SK-N-SH (cell line): ENCODE measurements at regions not wholly inside any gene's neighbourhood (a gene's known extent, or its start where the extent isn't known, plus 50 kb on each side); places are given as distances from the start of the nearest gene placed in this dataset.

Source experiments
- CTCF ChIA-PET: fragments of 300-600, 350-600 bp; formaldehyde crosslinking; extraction: SDS; loops from one replicate; lab custom pipeline; 2021; lab: Yijun Ruan, JAX
- POLR2A ChIA-PET: fragments of 350-600 bp; sonication (Branson Sonifier 250); formaldehyde crosslinking; extraction: SDS; loops from one replicate; lab custom pipeline; 2020; ENCODE audit warnings: antibody characterized with exemption, inconsistent platforms; lab: Yijun Ruan, JAX
- DNase-seq: peaks from one replicate; pipeline ENCODE4 v3.0.0; 2012
- H2AFZ ChIP-seq: fragments of 200-600 bp; sonication (generic); 2 replicates; pipeline ENCODE4 v1.8.1; 2016; ENCODE audit warnings: antibody characterized with exemption, mild to moderate bottlenecking, low read depth
- H3F3A ChIP-seq: fragments of 200-600 bp; sonication (generic); replicated peaks from 2 replicates; pipeline ENCODE3; 2016; ENCODE audit warnings: antibody characterized with exemption, mild to moderate bottlenecking; ENCODE audit not compliant: insufficient read depth
- H3K27ac ChIP-seq, 2 experiments: fragments of 200-500 bp in 1 of 2; fragments of 200-600 bp in 1 of 2; sonication (Bioruptor generic) in 1 of 2; sonication (generic), shearing (Covaris generic) in 1 of 2; 2 replicates each; pipeline versions ENCODE4 v1.5.1 to v1.6.1; 2014 to 2016; ENCODE audit warnings: low read depth in 2 of 2, inconsistent platforms in 1 of 2, low read length in 1 of 2, mild to moderate bottlenecking in 1 of 2, mixed read lengths in 1 of 2
- H3K27me3 ChIP-seq: fragments of 200-600 bp; sonication (generic), shearing (Covaris generic); 2 replicates; pipeline ENCODE4 v1.6.1; 2016; ENCODE audit warnings: mixed run types; ENCODE audit not compliant: insufficient read depth
- H3K36me3 ChIP-seq, 2 experiments: fragments of 200-500 bp in 1 of 2; fragments of 200-600 bp in 1 of 2; sonication (Bioruptor generic) in 1 of 2; sonication (generic) in 1 of 2; replicated peaks in 1 of 2; 2 replicates each; pipeline versions ENCODE3 to v1.5.1; 2014 to 2016; ENCODE audit warnings: low read length in 1 of 2, mild to moderate bottlenecking in 1 of 2; ENCODE audit not compliant: insufficient read depth in 2 of 2, control insufficient read depth in 1 of 2
- H3K4me1 ChIP-seq, 2 experiments: fragments of 200-500 bp in 1 of 2; fragments of 200-600 bp in 1 of 2; sonication (Bioruptor generic) in 1 of 2; sonication (generic), shearing (Covaris generic) in 1 of 2; 2 replicates each; pipeline versions ENCODE4 v1.5.1 to v1.6.1; 2014 to 2016; ENCODE audit warnings: low read depth in 1 of 2, low read length in 1 of 2, mixed run types in 1 of 2; ENCODE audit not compliant: insufficient read depth in 2 of 2, control insufficient read depth in 1 of 2
- H3K4me2 ChIP-seq: fragments of 200-600 bp; sonication (generic), shearing (Covaris generic); 2 replicates; pipeline ENCODE4 v1.6.1; 2017; ENCODE audit warnings: mixed run types
- H3K4me3 ChIP-seq, 2 experiments: fragments of 200-500 bp in 1 of 2; fragments of 200-600 bp in 1 of 2; sonication (Bioruptor generic) in 1 of 2; sonication (generic), shearing (Covaris generic) in 1 of 2; 2 replicates each; pipeline versions ENCODE4 v1.5.1 to v1.8.1; 2014 to 2016; ENCODE audit warnings: low read depth in 2 of 2, inconsistent platforms in 1 of 2, low read length in 1 of 2, mild to moderate bottlenecking in 1 of 2, mixed read lengths in 1 of 2, moderate library complexity in 1 of 2
- H3K79me2 ChIP-seq: fragments of 200-600 bp; sonication (generic); 2 replicates; pipeline ENCODE4 v1.8.1; 2017; ENCODE audit warnings: mild to moderate bottlenecking; ENCODE audit not compliant: insufficient read depth
- H3K9ac ChIP-seq: fragments of 200-600 bp; sonication (generic); 2 replicates; pipeline ENCODE4 v1.6.1; 2017; ENCODE audit warnings: mixed run types
- H3K9me2 ChIP-seq: fragments of 200-600 bp; sonication (generic); 2 replicates; pipeline ENCODE4 v1.6.1; 2017; ENCODE audit warnings: mixed run types
- H3K9me3 ChIP-seq: fragments of 200-600 bp; sonication (generic); 2 replicates; pipeline ENCODE4 v1.6.1; 2017; ENCODE audit warnings: mixed run types, mild to moderate bottlenecking, moderate library complexity
- H4K20me1 ChIP-seq: fragments of 200-600 bp; sonication (generic); 2 replicates; pipeline ENCODE4 v1.6.1; 2017; ENCODE audit warnings: mild to moderate bottlenecking, mixed run types; ENCODE audit not compliant: insufficient read depth
- CHD2 ChIP-seq: fragments of 150-350 bp; IDR thresholded peaks from 2 replicates; pipeline ENCODE4 v1.6.1; 2018; ENCODE audit warnings: low read length; ENCODE audit not compliant: partially characterized antibody
- CTCF ChIP-seq: fragments of 200-600 bp; sonication (generic); IDR thresholded peaks from 2 replicates; pipeline ENCODE4 v1.6.1; 2017; ENCODE audit warnings: antibody characterized with exemption, mild to moderate bottlenecking, moderate library complexity
- EZH2phosphoT487 ChIP-seq: fragments of 200-600 bp; sonication (generic); IDR thresholded peaks from 2 replicates; pipeline ENCODE4 v1.6.1; 2017; ENCODE audit warnings: low read depth, mixed run types, mild to moderate bottlenecking, antibody characterized with exemption, moderate library complexity, borderline replicate concordance
- FOSL2 ChIP-seq: IDR thresholded peaks from 2 replicates; pipeline ENCODE4 v1.4.0; 2012; ENCODE audit warnings: low read depth, mild to moderate bottlenecking, moderate library complexity, borderline replicate concordance
- GABPA ChIP-seq: IDR thresholded peaks from 2 replicates; pipeline ENCODE4 v1.4.0; 2012; ENCODE audit warnings: low read depth, mild to moderate bottlenecking
- GATA2 ChIP-seq: sonication (generic); formaldehyde crosslinking; IDR thresholded peaks from 2 replicates; pipeline ENCODE4 v1.5.0; 2020; ENCODE audit warnings: mild to moderate bottlenecking, missing genetic modification reagents
- JUND ChIP-seq: IDR thresholded peaks from 2 replicates; pipeline ENCODE4 v1.4.0; 2012
- MEF2A ChIP-seq: IDR thresholded peaks from 2 replicates; pipeline ENCODE4 v1.4.0; 2012; ENCODE audit warnings: low read depth, borderline replicate concordance
- MXI1 ChIP-seq: IDR thresholded peaks from 2 replicates; pipeline ENCODE4 v1.6.1; 2012; ENCODE audit warnings: mild to moderate bottlenecking, low read depth, low read length, improper control_type of control experiment
- NRF1 ChIP-seq: IDR thresholded peaks from 2 replicates; pipeline ENCODE4 v1.6.1; 2012; ENCODE audit warnings: low read depth, mild to moderate bottlenecking, low read length
- PBX3 ChIP-seq: IDR thresholded peaks from 2 replicates; pipeline ENCODE4; 2012
- POLR2AphosphoS5 ChIP-seq: IDR thresholded peaks from 2 replicates; pipeline ENCODE4 v1.6.1; 2012; ENCODE audit warnings: low read depth, low read length
- RAD21 ChIP-seq: IDR thresholded peaks from 2 replicates; pipeline ENCODE4 v1.6.1; 2012; ENCODE audit warnings: mild to moderate bottlenecking, low read length
- RCOR1 ChIP-seq: fragments of 150-350 bp; IDR thresholded peaks from 2 replicates; pipeline ENCODE4 v1.6.1; 2017; ENCODE audit warnings: antibody characterized with exemption, low read length
- RFX5 ChIP-seq: IDR thresholded peaks from 2 replicates; pipeline ENCODE4 v1.6.1; 2012; ENCODE audit warnings: mild to moderate bottlenecking, improper control_type of control experiment, low read length
- RXRA ChIP-seq: IDR thresholded peaks from 2 replicates; pipeline ENCODE4 v1.4.0; 2012; ENCODE audit warnings: low read depth, mild to moderate bottlenecking, borderline replicate concordance
- SIN3A ChIP-seq: IDR thresholded peaks from 2 replicates; pipeline ENCODE4 v1.6.1; 2012; ENCODE audit warnings: low read depth, mild to moderate bottlenecking, low read length, moderate library complexity, borderline replicate concordance
- TAF1 ChIP-seq: IDR thresholded peaks from 2 replicates; pipeline ENCODE4 v1.6.1; 2012; ENCODE audit warnings: low read depth, mild to moderate bottlenecking, low read length, moderate library complexity, borderline replicate concordance
- USF1 ChIP-seq: IDR thresholded peaks from 2 replicates; pipeline ENCODE4 v1.4.0; 2012; ENCODE audit warnings: low read depth, borderline replicate concordance
- WGBS: methylation state at CpG from one replicate; pipeline ENCODE4 v1.1.6; 2017; ENCODE audit warnings: low lambda C conversion rate; 5-methylcytosine and 5-hydroxymethylcytosine counted together
- TF ChIP-seq, protein P1 (sequence below): IDR thresholded peaks from 2 replicates; pipeline ENCODE4 v1.4.0; 2012; ENCODE audit warnings: low read depth

GRCh38 chr5:21678526-21678925 lies 1174.6 kb downstream of the CDH12 start (continued):
- no peak for TF ChIP-seq CTCF

DNA sequence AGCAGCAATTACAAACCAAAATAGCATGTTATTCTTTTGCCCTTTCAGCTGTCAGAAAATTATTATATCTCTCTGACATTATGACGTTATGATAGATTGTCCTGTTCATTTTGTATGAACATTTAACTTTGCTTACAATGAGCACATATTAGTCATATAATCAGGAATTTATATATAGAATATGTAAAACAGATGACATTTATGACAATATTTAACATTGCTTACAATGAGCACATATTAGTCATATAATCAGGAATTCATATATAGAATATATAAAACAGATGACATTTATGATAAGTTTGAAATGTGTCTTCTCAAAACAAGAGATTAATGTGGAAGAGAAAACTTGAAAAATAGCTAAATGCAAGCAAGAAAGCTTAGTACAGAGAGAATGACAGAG lies 1180.2 kb downstream of the CDH12 start:
- ChIA-PET CTCF (no interaction called here), POLR2A (no interaction called here)
- Histone ChIP-seq H3K4me1 (no peaks in the 10 kb centered on the region), H3K9ac (no peak overlapping the region), H3K36me3 (no peaks in the 10 kb centered on the region), H3K4me3 (no peak overlapping the region), H3K79me2 (no peaks in the 10 kb centered on the region), H2AFZ (no peak overlapping the region), H3K9me3 (no peaks in the 10 kb centered on the region), H3K4me2 (no peak overlapping the region), H4K20me1 (no peaks in the 10 kb centered on the region), H3K9me2 (no peaks in the 10 kb centered on the region), H3K27me3 (peaks cover 6% of the 10 kb centered on the region; the same call in 1 of the 2 replicates), H3F3A (no peaks in the 10 kb centered on the region), H3K27ac (no peak overlapping the region)
- TF ChIP-seq RXRA (no peak), RFX5 (no peak), CTCF (no peak), SIN3A (no peak), NRF1 (no peak), PBX3 (no peak), RAD21 (no peak), MEF2A (no peak), RCOR1 (no peak), JUND (no peak), POLR2AphosphoS5 (no peak), GATA2 (no peak), TAF1 (no peak), GABPA (no peak), CHD2 (no peak), EZH2phosphoT487 (no peak), MXI1 (no peak), USF1 (no peak), FOSL2 (no peak)
- TF ChIP-seq, protein P1, sequence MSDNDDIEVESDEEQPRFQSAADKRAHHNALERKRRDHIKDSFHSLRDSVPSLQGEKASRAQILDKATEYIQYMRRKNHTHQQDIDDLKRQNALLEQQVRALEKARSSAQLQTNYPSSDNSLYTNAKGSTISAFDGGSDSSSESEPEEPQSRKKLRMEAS = no peak
- no peak for DNase-seq
- 21% methylated on average over 1 of the region's 1 CpG for WGBS
